HEK293T (cell line): ENCODE measurements at regions not wholly inside any gene's neighbourhood (a gene's known extent, or its start where the extent isn't known, plus 50 kb on each side); places are given as distances from the start of the nearest gene placed in this dataset.

Experiments used
- ARNT ChIP-seq: fragments of 450-650 bp; IDR thresholded peaks from 2 replicates; pipeline ENCODE4 v1.6.1; 2017; ENCODE audit warnings: mild to moderate bottlenecking
- BHLHE40 ChIP-seq: fragments of 450-650 bp; IDR thresholded peaks from 2 replicates; pipeline ENCODE4 v1.6.1; 2016; ENCODE audit warnings: mild to moderate bottlenecking, moderate library complexity, borderline replicate concordance
- ELF4 ChIP-seq: fragments of 450-650 bp; IDR thresholded peaks from 2 replicates; pipeline ENCODE4 v1.6.1; 2017; ENCODE audit warnings: antibody characterized with exemption
- FOXA1 ChIP-seq: fragments of 450-650 bp; IDR thresholded peaks from 2 replicates; pipeline ENCODE4 v1.6.1; 2016; ENCODE audit warnings: mild to moderate bottlenecking
- FOXK2 ChIP-seq: fragments of 450-650 bp; IDR thresholded peaks from 2 replicates; pipeline ENCODE4 v1.6.1; 2016; ENCODE audit warnings: mild to moderate bottlenecking
- FOXM1 ChIP-seq: fragments of 450-650 bp; IDR thresholded peaks from 2 replicates; pipeline ENCODE4 v1.6.1; 2017; ENCODE audit warnings: mild to moderate bottlenecking, borderline replicate concordance
- L3MBTL2 ChIP-seq: fragments of 450-650 bp; conservative IDR thresholded peaks from 2 replicates; pipeline ENCODE4 v1.6.1; 2016; ENCODE audit warnings: mild to moderate bottlenecking
- NFRKB ChIP-seq: fragments of 450-650 bp; IDR thresholded peaks from 2 replicates; pipeline ENCODE4 v1.6.1; 2016; ENCODE audit warnings: mild to moderate bottlenecking, moderate library complexity
- SP1 ChIP-seq: fragments of 450-650 bp; IDR thresholded peaks from 2 replicates; pipeline ENCODE4 v1.6.1; 2017
- SUZ12 ChIP-seq: fragments of 450-650 bp; IDR thresholded peaks from 2 replicates; pipeline ENCODE4 v1.6.1; 2016; ENCODE audit warnings: mild to moderate bottlenecking
- ZNF384 ChIP-seq: fragments of 450-650 bp; IDR thresholded peaks from 2 replicates; pipeline ENCODE4 v1.6.1; 2016

GRCh38 chr4:140286456-140286855 lies 87.0 kb upstream of the SCOC start:
- no peak for TF ChIP-seq ARNT
- no peak for TF ChIP-seq SP1
- no peak for TF ChIP-seq FOXK2
- no peak for TF ChIP-seq FOXM1
- no peak for TF ChIP-seq BHLHE40
- TF ChIP-seq L3MBTL2 = no peak
- TF ChIP-seq ZNF384 = no peak
- TF ChIP-seq ELF4 = no peak
- no peak for TF ChIP-seq FOXA1
- no peak for TF ChIP-seq NFRKB
- TF ChIP-seq SUZ12 = no peak
